HG03139 (cell line): ENCODE measurements at regions not wholly inside any gene's neighbourhood (a gene's known extent, or its start where the extent isn't known, plus 50 kb on each side); places are given as distances from the start of the nearest gene placed in this dataset.
"Not testable (repeated sequence)": the region's sequence is repeated elsewhere in the genome, so short reads cannot be mapped to it uniquely, and the experiment has no call there.

Experiments
- ATAC-seq: cut with Tn5 transposase; IDR thresholded peaks from one replicate; pipeline ENCODE4 v1.9.1; 2021; ENCODE audit not compliant: unreplicated experiment

GRCh38 chr4:19187691-19188090 lies 1064.0 kb upstream of the SLIT2 start:
- no peak for ATAC-seq

GRCh38 chr4:19187096-19187495 lies 1064.6 kb upstream of the SLIT2 start:
- no peak for ATAC-seq

GRCh38 chr4:19181631-19182030 lies 1070.1 kb upstream of the SLIT2 start:
- ATAC-seq, result not testable (repeated sequence)

GRCh38 chr4:19178835-19179234 lies 1072.9 kb upstream of the SLIT2 start:
- ATAC-seq, result no peak

GRCh38 chr4:19177616-19178015 lies 1074.1 kb upstream of the SLIT2 start:
- ATAC-seq, result no peak

GRCh38 chr4:19171832-19172231 lies 1079.9 kb upstream of the SLIT2 start:
- ATAC-seq, result no peak

- ATAC-seq, result no peak
Measured at GRCh38 chr4:19167311-19167710, 1084.4 kb upstream of the SLIT2 start.

- ATAC-seq, result no peak
Measured at GRCh38 chr4:19164334-19164733, 1087.4 kb upstream of the SLIT2 start.

- ATAC-seq, result no peak
Measured at GRCh38 chr4:19159874-19160273, 1091.8 kb upstream of the SLIT2 start.

GRCh38 chr4:19158107-19158809 lies 1093.4 kb upstream of the SLIT2 start:
- ATAC-seq, result no peak

- no peak for ATAC-seq
Measured at GRCh38 chr4:19156786-19157185, 1094.9 kb upstream of the SLIT2 start.

GRCh38 chr4:19155568-19155967 lies 1096.1 kb upstream of the SLIT2 start:
- ATAC-seq, result no peak

- not testable (repeated sequence) for ATAC-seq
Measured at GRCh38 chr4:19154267-19154666, 1097.4 kb upstream of the SLIT2 start.

GRCh38 chr4:19152264-19152663 lies 1099.4 kb upstream of the SLIT2 start:
- ATAC-seq, result no peak

- ATAC-seq, result no peak
Measured at GRCh38 chr4:19151684-19152083, 1100.0 kb upstream of the SLIT2 start.

GRCh38 chr4:19146038-19146437 lies 1105.7 kb upstream of the SLIT2 start:
- ATAC-seq, result no peak

GRCh38 chr4:19135895-19136633 lies 1114.5 kb upstream of the LCORL start:
- no peak for ATAC-seq

GRCh38 chr4:19134685-19135084 lies 1113.1 kb upstream of the LCORL start:
- no peak for ATAC-seq

GRCh38 chr4:19133315-19133714 lies 1111.8 kb upstream of the LCORL start:
- no peak for ATAC-seq

- no peak for ATAC-seq
Measured at GRCh38 chr4:19130866-19131265, 1109.3 kb upstream of the LCORL start.

GRCh38 chr4:19128176-19128575 lies 1106.6 kb upstream of the LCORL start:
- no peak for ATAC-seq

GRCh38 chr4:19126903-19127302 lies 1105.3 kb upstream of the LCORL start:
- ATAC-seq, result no peak

- ATAC-seq, result no peak
Measured at GRCh38 chr4:19123681-19124080, 1102.1 kb upstream of the LCORL start.
